GM12865 (cell line): ENCODE measurements at regions not wholly inside any gene's neighbourhood (a gene's known extent, or its start where the extent isn't known, plus 50 kb on each side); places are given as distances from the start of the nearest gene placed in this dataset.
A peak's percentile ranks its signal among the peaks of the same experiment; 100 is the strongest.

ENCODE experiments used
- DNase-seq: peaks from one replicate; pipeline ENCODE4 v3.0.0; 2010; ENCODE audit warnings: low read depth
- H3K4me3 ChIP-seq: 2 replicates; pipeline ENCODE4 v1.5.1; 2011; ENCODE audit warnings: mild to moderate bottlenecking, low read depth, low read length, control low read depth
- CTCF ChIP-seq: IDR thresholded peaks from 2 replicates; pipeline ENCODE4 v1.5.1; 2011; ENCODE audit warnings: low read length, control low read depth, low read depth, inconsistent platforms; ENCODE audit not compliant: insufficient read depth; ENCODE audit errors: missing control alignments

GRCh38 chr17:79341222-79341780 lies 266.7 kb downstream of the ENGASE start:
- no peak for TF ChIP-seq CTCF
- no peak for DNase-seq
- no peak overlapping the region for H3K4me3 ChIP-seq

GRCh38 chr17:79340333-79341221 lies 266.0 kb downstream of the ENGASE start:
- no peak for TF ChIP-seq CTCF
- H3K4me3 ChIP-seq, result peak overlapping the region; percentile 24
- peak; percentile 86 for DNase-seq

GRCh38 chr17:79339321-79339720 lies 264.7 kb downstream of the ENGASE start:
- H3K4me3 ChIP-seq, result no peak overlapping the region
- DNase-seq, result no peak
- TF ChIP-seq CTCF, result no peak

- no peak for TF ChIP-seq CTCF
- H3K4me3 ChIP-seq, result no peak overlapping the region
- no peak for DNase-seq
Observed at GRCh38 chr17:79338604-79339003, 264.0 kb downstream of the ENGASE start.

GRCh38 chr17:79338152-79338551 lies 263.5 kb downstream of the ENGASE start:
- TF ChIP-seq CTCF, result no peak
- no peak overlapping the region for H3K4me3 ChIP-seq
- DNase-seq, result no peak

- H3K4me3 ChIP-seq, result no peak overlapping the region
- no peak for DNase-seq
- no peak for TF ChIP-seq CTCF
Observed at GRCh38 chr17:79337053-79337452, 262.4 kb downstream of the ENGASE start.
